SK-N-MC (cell line): ENCODE measurements at regions not wholly inside any gene's neighbourhood (a gene's known extent, or its start where the extent isn't known, plus 50 kb on each side); places are given as distances from the start of the nearest gene placed in this dataset.

Experiments used
- EZH2 ChIP-seq: fragments of 200-600 bp; sonication (generic); IDR thresholded peaks from one replicate; pipeline ENCODE4 v1.6.1; 2017; ENCODE audit warnings: antibody characterized with exemption
- FOXP2 ChIP-seq: optimal IDR thresholded peaks from 2 replicates; pipeline ENCODE3; 2011; ENCODE audit warnings: mild to moderate bottlenecking, moderate library complexity; ENCODE audit not compliant: insufficient read depth; ENCODE audit errors: extremely low read length, control extremely low read depth
- POLR2AphosphoS5 ChIP-seq: IDR thresholded peaks from 2 replicates; pipeline ENCODE4 v1.6.1; 2012; ENCODE audit warnings: mild to moderate bottlenecking, low read depth, low read length, borderline replicate concordance

DNA sequence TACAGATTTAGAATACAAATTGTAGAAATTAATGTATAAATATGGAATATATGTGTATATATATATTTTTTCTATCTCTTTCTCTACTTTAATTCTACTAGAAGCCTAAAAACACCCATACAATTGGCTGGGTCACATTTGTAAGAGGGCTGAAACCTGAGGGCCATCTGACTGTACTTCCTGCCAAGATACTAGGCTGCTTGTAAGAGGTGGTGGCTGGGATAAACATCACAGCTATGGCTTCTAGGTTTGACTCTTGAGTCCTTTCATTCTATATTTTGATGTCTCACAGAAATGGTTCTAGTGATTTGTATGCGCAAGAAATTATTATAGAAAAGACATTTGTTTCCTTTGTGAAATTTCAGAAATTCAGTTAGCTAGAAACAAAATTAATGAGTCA, 1155.2 kb upstream of the B3GALT2 start:
- TF ChIP-seq EZH2 (no peak), POLR2AphosphoS5 (no peak), FOXP2 (no peak)
